ENCODE measurements at regions not wholly inside any gene's neighbourhood (a gene's known extent, or its start where the extent isn't known, plus 50 kb on each side); places are given as distances from the start of the nearest gene placed in this dataset.

- no peak for DNase-seq (ENCODE audit: low spot score)
- no peak overlapping the region for H3K4me3 Mint-ChIP-seq (ENCODE audit: unreplicated experiment)
- H3K9me3 Mint-ChIP-seq (ENCODE audit: low read depth), result peaks cover 13% of the 10 kb centered on the region
- no peaks in the 10 kb centered on the region for H3K4me1 Mint-ChIP-seq (ENCODE audit: low read depth)
- H3K27ac Mint-ChIP-seq (ENCODE audit: unreplicated experiment), result no peak overlapping the region
- no peaks in the 10 kb centered on the region for H3K27me3 Mint-ChIP-seq (ENCODE audit: low read depth)
- TF ChIP-seq, protein P1, sequence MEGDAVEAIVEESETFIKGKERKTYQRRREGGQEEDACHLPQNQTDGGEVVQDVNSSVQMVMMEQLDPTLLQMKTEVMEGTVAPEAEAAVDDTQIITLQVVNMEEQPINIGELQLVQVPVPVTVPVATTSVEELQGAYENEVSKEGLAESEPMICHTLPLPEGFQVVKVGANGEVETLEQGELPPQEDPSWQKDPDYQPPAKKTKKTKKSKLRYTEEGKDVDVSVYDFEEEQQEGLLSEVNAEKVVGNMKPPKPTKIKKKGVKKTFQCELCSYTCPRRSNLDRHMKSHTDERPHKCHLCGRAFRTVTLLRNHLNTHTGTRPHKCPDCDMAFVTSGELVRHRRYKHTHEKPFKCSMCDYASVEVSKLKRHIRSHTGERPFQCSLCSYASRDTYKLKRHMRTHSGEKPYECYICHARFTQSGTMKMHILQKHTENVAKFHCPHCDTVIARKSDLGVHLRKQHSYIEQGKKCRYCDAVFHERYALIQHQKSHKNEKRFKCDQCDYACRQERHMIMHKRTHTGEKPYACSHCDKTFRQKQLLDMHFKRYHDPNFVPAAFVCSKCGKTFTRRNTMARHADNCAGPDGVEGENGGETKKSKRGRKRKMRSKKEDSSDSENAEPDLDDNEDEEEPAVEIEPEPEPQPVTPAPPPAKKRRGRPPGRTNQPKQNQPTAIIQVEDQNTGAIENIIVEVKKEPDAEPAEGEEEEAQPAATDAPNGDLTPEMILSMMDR (IDR thresholded peaks at IDR 0.05), result no peak
- H3K36me3 Mint-ChIP-seq (ENCODE audit: low read depth), result no peaks in the 10 kb centered on the region
These were observed 191.5 kb downstream of the OTUD1 start for GRCh38 chr10:23630376-23630775.

DNA sequence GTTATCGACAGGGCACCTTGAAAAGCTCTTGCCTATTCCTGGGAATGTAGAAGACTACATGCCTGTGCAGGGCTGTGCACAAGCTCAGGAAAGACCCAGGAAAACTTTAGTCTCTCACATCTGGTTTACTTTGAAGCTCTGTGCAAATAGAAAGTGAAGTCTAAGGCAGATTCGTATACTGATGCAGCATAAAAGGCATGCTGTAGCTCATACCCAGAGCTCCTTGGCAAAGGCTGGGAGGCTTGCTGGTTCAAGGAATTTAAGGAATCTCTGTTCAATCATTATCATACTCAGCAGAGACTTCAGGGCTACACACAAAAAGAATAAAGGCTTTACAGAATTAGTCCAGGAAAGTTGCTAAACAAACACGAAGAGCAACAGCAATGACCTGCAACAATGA, 192.0 kb downstream of the OTUD1 start:
- no peak overlapping the region for H3K27ac Mint-ChIP-seq (ENCODE audit: unreplicated experiment)
- no peak overlapping the region for H3K4me3 Mint-ChIP-seq (ENCODE audit: unreplicated experiment)
- TF ChIP-seq, protein P1 (IDR thresholded peaks at IDR 0.05), result no peak
- no peaks in the 10 kb centered on the region for H3K36me3 Mint-ChIP-seq (ENCODE audit: low read depth)
- peaks cover 13% of the 10 kb centered on the region for H3K9me3 Mint-ChIP-seq (ENCODE audit: low read depth)
- DNase-seq (ENCODE audit: low spot score), result no peak
- no peaks in the 10 kb centered on the region for H3K4me1 Mint-ChIP-seq (ENCODE audit: low read depth)
- H3K27me3 Mint-ChIP-seq (ENCODE audit: low read depth), result no peaks in the 10 kb centered on the region

- TF ChIP-seq, protein P1 (IDR thresholded peaks at IDR 0.05), result no peak
- Mint-ChIP-seq H3K4me1 (ENCODE audit: low read depth) (no peaks in the 10 kb centered on the region), H3K27ac (ENCODE audit: unreplicated experiment) (no peak overlapping the region), H3K27me3 (ENCODE audit: low read depth) (no peaks in the 10 kb centered on the region), H3K36me3 (ENCODE audit: low read depth) (no peaks in the 10 kb centered on the region), H3K9me3 (ENCODE audit: low read depth) (peaks cover 3% of the 10 kb centered on the region), H3K4me3 (ENCODE audit: unreplicated experiment) (no peak overlapping the region)
- DNase-seq (ENCODE audit: low spot score), result no peak
These were observed 204.4 kb downstream of the OTUD1 start for GRCh38 chr10:23643111-23643780.

- no peaks in the 10 kb centered on the region for H3K9me3 Mint-ChIP-seq (ENCODE audit: low read depth)
- TF ChIP-seq, protein P1 (IDR thresholded peaks at IDR 0.05), result no peak
- no peak overlapping the region for H3K27ac Mint-ChIP-seq (ENCODE audit: unreplicated experiment)
- H3K36me3 Mint-ChIP-seq (ENCODE audit: low read depth), result no peaks in the 10 kb centered on the region
- no peaks in the 10 kb centered on the region for H3K27me3 Mint-ChIP-seq (ENCODE audit: low read depth)
- H3K4me1 Mint-ChIP-seq (ENCODE audit: low read depth), result no peaks in the 10 kb centered on the region
- DNase-seq (ENCODE audit: low spot score), result no peak
- H3K4me3 Mint-ChIP-seq (ENCODE audit: unreplicated experiment), result no peak overlapping the region
These were observed 209.7 kb downstream of the OTUD1 start for GRCh38 chr10:23648618-23649017.

DNA sequence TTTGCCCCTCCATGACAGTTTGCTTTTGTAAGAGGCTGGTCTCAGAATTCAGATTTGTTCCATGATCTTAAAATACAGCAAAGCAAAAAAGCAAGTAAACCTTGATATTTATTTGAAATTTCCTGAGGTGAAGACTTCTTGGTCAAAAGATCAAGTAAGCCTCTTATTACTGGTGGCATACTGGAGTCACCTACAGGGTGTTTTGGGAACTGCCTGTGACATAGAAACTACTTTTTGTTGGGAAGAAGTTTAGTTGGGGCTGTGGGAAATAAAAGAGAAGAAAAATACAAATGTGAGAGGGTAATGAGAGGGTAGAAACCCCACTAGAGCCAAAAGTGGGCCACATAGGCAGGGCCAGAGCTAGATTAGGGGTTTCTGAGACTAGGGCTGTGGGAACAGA, 217.9 kb downstream of the OTUD1 start:
- Mint-ChIP-seq H3K27ac (ENCODE audit: unreplicated experiment) (no peak overlapping the region), H3K27me3 (ENCODE audit: low read depth) (no peaks in the 10 kb centered on the region), H3K36me3 (ENCODE audit: low read depth) (no peaks in the 10 kb centered on the region), H3K9me3 (ENCODE audit: low read depth) (no peaks in the 10 kb centered on the region), H3K4me3 (ENCODE audit: unreplicated experiment) (no peak overlapping the region), H3K4me1 (ENCODE audit: low read depth) (no peaks in the 10 kb centered on the region)
- no peak for DNase-seq (ENCODE audit: low spot score)
- TF ChIP-seq, protein P1 (IDR thresholded peaks at IDR 0.05), result peak; percentile 27
